A549 (cell line): ENCODE measurements at regions not wholly inside any gene's neighbourhood (a gene's known extent, or its start where the extent isn't known, plus 50 kb on each side); places are given as distances from the start of the nearest gene placed in this dataset.

Experiments used
- ATAC-seq, 2 experiments: fragments of 200-7000 bp in 1 of 2; fragments of >200 bp in 1 of 2; cut with Nextera tagmentation in 1 of 2; cut with Tn5 transposase in 1 of 2; 3 replicates each; pipeline versions ENCODE4 v1.8.0 to v1.9.1; 2018 to 2020; ENCODE audit warnings: mild to moderate bottlenecking in 1 of 2, moderate library complexity in 1 of 2
- CTCF ChIA-PET: fragments of 300-600 bp; sonication (Branson Sonifier 250); formaldehyde crosslinking; extraction: SDS; loops from one replicate; lab custom pipeline; 2021; ENCODE audit warnings: antibody characterized with exemption, inconsistent platforms; lab: Yijun Ruan, JAX
- POLR2A ChIA-PET: fragments of 350-600 bp; formaldehyde crosslinking; extraction: SDS; loops from one replicate; lab custom pipeline; 2021; ENCODE audit warnings: antibody characterized with exemption, inconsistent platforms; lab: Yijun Ruan, JAX
- DNase-seq, 2 experiments: peaks; one replicate each; pipeline versions ENCODE4 v3.0.0 to v3.0.0-alpha.2; 2011 to 2016; ENCODE audit warnings: low read depth in 1 of 2, low spot score in 1 of 2
- FAIRE-seq: peaks from 2 replicates; lab custom pipeline; 2011; peaks lifted over from hg19 to GRCh38; lab: Jason Lieb, UNC
- H3K27ac ChIP-seq, 2 experiments: fragments of >200 bp; sonication (Bioruptor Twin); formaldehyde crosslinking; 3 replicates each; pipeline ENCODE4 v1.5.1; 2016 to 2017
- H3K4me1 ChIP-seq: fragments of >200 bp; sonication (Bioruptor Twin); formaldehyde crosslinking; 3 replicates; pipeline ENCODE4 v1.6.1; 2016
- H3K4me2 ChIP-seq: fragments of >200 bp; sonication (Bioruptor Twin); formaldehyde crosslinking; 3 replicates; pipeline ENCODE4 v1.6.1; 2016
- H3K4me3 ChIP-seq: fragments of >200 bp; sonication (Bioruptor Twin); formaldehyde crosslinking; 3 replicates; pipeline ENCODE4 v1.5.1; 2016
- H3K9me3 ChIP-seq: fragments of >200 bp; sonication (Bioruptor Twin); formaldehyde crosslinking; 3 replicates; pipeline ENCODE4 v1.6.1; 2016
- CBX2 ChIP-seq: fragments of 200-600 bp; sonication (generic); IDR thresholded peaks from 2 replicates; pipeline ENCODE4 v1.6.1; 2016; ENCODE audit warnings: low read depth, mild to moderate bottlenecking, borderline replicate concordance
- CBX8 ChIP-seq: fragments of 200-600 bp; sonication (generic); IDR thresholded peaks from 2 replicates; pipeline ENCODE4 v1.6.1; 2016
- CEBPB ChIP-seq, 2 experiments: fragments of >200 bp in 1 of 2; sonication (Bioruptor Twin) in 1 of 2; formaldehyde crosslinking in 1 of 2; IDR thresholded peaks; 2 replicates each; pipeline ENCODE4 v1.6.1; 2012 to 2016
- CHD2 ChIP-seq: fragments of 150-350 bp; IDR thresholded peaks from 2 replicates; pipeline ENCODE4 v1.6.1; 2014; ENCODE audit warnings: low read length; ENCODE audit not compliant: partially characterized antibody
- EP300 ChIP-seq, 2 experiments: fragments of >200 bp; sonication (Bioruptor Twin); formaldehyde crosslinking; IDR thresholded peaks; 2 replicates in 1 of 2; 3 replicates in 1 of 2; pipeline ENCODE4 v1.6.1; 2016 to 2017
- FOSL2 ChIP-seq, 2 experiments: fragments of 450-650 bp in 1 of 2; fragments of >200 bp in 1 of 2; sonication (Bioruptor Twin) in 1 of 2; formaldehyde crosslinking; IDR thresholded peaks; 2 replicates each; pipeline versions ENCODE4 v1.5.0 to v1.6.1; 2016 to 2020; ENCODE audit warnings: mild to moderate bottlenecking in 1 of 2, moderate library complexity in 1 of 2
- FOXS1 ChIP-seq: fragments of 250-450 bp; sonication (Bioruptor Pico); IDR thresholded peaks from 2 replicates; pipeline ENCODE4 v1.5.0; 2020; ENCODE audit warnings: mild to moderate bottlenecking, moderate library complexity
- GATA3 ChIP-seq: IDR thresholded peaks from 2 replicates; pipeline ENCODE4 v1.6.1; 2012; ENCODE audit warnings: borderline replicate concordance
- HDAC2 ChIP-seq: fragments of 200-600 bp; sonication (generic); IDR thresholded peaks from 2 replicates; pipeline ENCODE4 v1.6.1; 2016
- HES2 ChIP-seq: fragments of >200 bp; sonication (Bioruptor Twin); formaldehyde crosslinking; IDR thresholded peaks from 2 replicates; pipeline ENCODE4 v1.6.1; 2016
- HEYL ChIP-seq: fragments of 250-450 bp; sonication (Bioruptor Pico); IDR thresholded peaks from 2 replicates; pipeline ENCODE4 v1.8.0; 2021; ENCODE audit warnings: mild to moderate bottlenecking, moderate library complexity
- HOXA7 ChIP-seq: fragments of 250-450 bp; sonication (Bioruptor Pico); IDR thresholded peaks from 2 replicates; pipeline ENCODE4 v1.5.0; 2020; ENCODE audit warnings: mild to moderate bottlenecking, moderate library complexity
- JUNB ChIP-seq: fragments of >200 bp; sonication (Bioruptor Twin); formaldehyde crosslinking; IDR thresholded peaks from 2 replicates; pipeline ENCODE4 v1.6.1; 2016
- MAFK ChIP-seq: fragments of 450-650 bp; IDR thresholded peaks from 2 replicates; pipeline ENCODE4 v1.6.1; 2014; ENCODE audit not compliant: partially characterized antibody
- NR3C1 ChIP-seq: fragments of >200 bp; sonication (Bioruptor Twin); formaldehyde crosslinking; IDR thresholded peaks from 3 replicates; pipeline ENCODE4 v1.6.1; 2017
- RARB ChIP-seq: fragments of 250-450 bp; sonication (Bioruptor Pico); IDR thresholded peaks from 2 replicates; pipeline ENCODE4 v1.8.0; 2021; ENCODE audit warnings: mild to moderate bottlenecking, moderate library complexity
- RCOR1 ChIP-seq: fragments of 150-350 bp; IDR thresholded peaks from 2 replicates; pipeline ENCODE4 v1.6.1; 2014; ENCODE audit warnings: antibody characterized with exemption, low read length, low read depth
- RNF2 ChIP-seq: fragments of 200-600 bp; sonication (generic); IDR thresholded peaks from 2 replicates; pipeline ENCODE4 v1.6.1; 2016; ENCODE audit warnings: low read depth, mild to moderate bottlenecking, antibody characterized with exemption, moderate library complexity, borderline replicate concordance
- SMC3 ChIP-seq: fragments of >200 bp; sonication (Bioruptor Twin); formaldehyde crosslinking; IDR thresholded peaks from 3 replicates; pipeline ENCODE4 v1.6.1; 2018; ENCODE audit warnings: inconsistent platforms
- ZC3H11A ChIP-seq: fragments of 450-650 bp; IDR thresholded peaks from 2 replicates; pipeline ENCODE4 v1.6.1; 2014; ENCODE audit warnings: antibody characterized with exemption, mild to moderate bottlenecking
- ZSCAN20 ChIP-seq: fragments of 250-450 bp; sonication (Bioruptor Pico); IDR thresholded peaks from 2 replicates; pipeline ENCODE4 v1.8.0; 2022; ENCODE audit warnings: mild to moderate bottlenecking, moderate library complexity
- WGBS: methylation state at CpG from one replicate; pipeline ENCODE4 v1.1.6; 2017; ENCODE audit errors: missing lambda C conversion rate; 5-methylcytosine and 5-hydroxymethylcytosine counted together
- TF ChIP-seq, protein P1 (sequence below): IDR thresholded peaks from 2 replicates; pipeline ENCODE4 v1.6.1; 2012; ENCODE audit warnings: low read depth, borderline replicate concordance
- TF ChIP-seq, protein P2 (sequence below): fragments of >200 bp; sonication (Bioruptor Twin); formaldehyde crosslinking; IDR thresholded peaks from 3 replicates; pipeline ENCODE4 v1.6.1; 2016
- TF ChIP-seq, protein P3 (sequence below): IDR thresholded peaks from 2 replicates; pipeline ENCODE4 v1.6.1; 2012
- TF ChIP-seq, protein P4 (sequence below): fragments of 200-600 bp; sonication (generic); IDR thresholded peaks from 2 replicates; pipeline ENCODE4 v1.6.1; 2016; ENCODE audit warnings: antibody characterized with exemption, mild to moderate bottlenecking, moderate library complexity

DNA sequence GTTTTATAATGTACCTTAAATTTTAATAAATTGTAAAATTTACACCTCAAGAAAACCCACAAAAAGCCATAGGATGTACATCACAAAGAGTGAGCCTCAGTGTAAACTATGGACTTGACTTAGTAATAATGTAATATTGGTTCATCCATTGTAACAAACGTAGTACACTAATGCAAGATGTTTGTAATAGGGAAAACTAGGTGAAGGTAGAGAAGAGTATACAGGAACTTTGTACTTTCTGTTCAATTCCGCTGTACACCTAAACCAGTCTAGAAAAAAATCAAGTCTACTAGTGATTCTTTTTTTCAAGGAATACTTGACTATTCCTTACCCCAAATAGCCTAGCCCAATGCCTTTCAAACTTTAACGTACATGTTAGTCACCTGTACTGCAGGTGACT is 222.3 kb upstream of the FGGY start:
- H3K27ac ChIP-seq = no peak overlapping the region
- no peaks in the 10 kb centered on the region for H3K9me3 ChIP-seq
- CTCF ChIA-PET = no interaction called here
- no peak for DNase-seq
- no peak overlapping the region for H3K4me3 ChIP-seq
- no peak for TF ChIP-seq GATA3
- no peak for TF ChIP-seq CBX8
- no peak for TF ChIP-seq CBX2
- TF ChIP-seq, protein P1, sequence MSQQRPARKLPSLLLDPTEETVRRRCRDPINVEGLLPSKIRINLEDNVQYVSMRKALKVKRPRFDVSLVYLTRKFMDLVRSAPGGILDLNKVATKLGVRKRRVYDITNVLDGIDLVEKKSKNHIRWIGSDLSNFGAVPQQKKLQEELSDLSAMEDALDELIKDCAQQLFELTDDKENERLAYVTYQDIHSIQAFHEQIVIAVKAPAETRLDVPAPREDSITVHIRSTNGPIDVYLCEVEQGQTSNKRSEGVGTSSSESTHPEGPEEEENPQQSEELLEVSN = no peak
- TF ChIP-seq RCOR1 = no peak
- no peak for TF ChIP-seq JUNB
- no peak for TF ChIP-seq CEBPB (IDR thresholded peaks at IDR 0.05)
- TF ChIP-seq ZSCAN20 = no peak
- TF ChIP-seq ZC3H11A = no peak
- TF ChIP-seq RNF2 = no peak
- TF ChIP-seq CHD2 = no peak
- TF ChIP-seq, protein P2, sequence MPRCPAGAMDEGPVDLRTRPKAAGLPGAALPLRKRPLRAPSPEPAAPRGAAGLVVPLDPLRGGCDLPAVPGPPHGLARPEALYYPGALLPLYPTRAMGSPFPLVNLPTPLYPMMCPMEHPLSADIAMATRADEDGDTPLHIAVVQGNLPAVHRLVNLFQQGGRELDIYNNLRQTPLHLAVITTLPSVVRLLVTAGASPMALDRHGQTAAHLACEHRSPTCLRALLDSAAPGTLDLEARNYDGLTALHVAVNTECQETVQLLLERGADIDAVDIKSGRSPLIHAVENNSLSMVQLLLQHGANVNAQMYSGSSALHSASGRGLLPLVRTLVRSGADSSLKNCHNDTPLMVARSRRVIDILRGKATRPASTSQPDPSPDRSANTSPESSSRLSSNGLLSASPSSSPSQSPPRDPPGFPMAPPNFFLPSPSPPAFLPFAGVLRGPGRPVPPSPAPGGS = no peak
- TF ChIP-seq HES2 = no peak
- no peak for TF ChIP-seq EP300 (IDR thresholded peaks at IDR 0.05)
- no peak for TF ChIP-seq HDAC2
- TF ChIP-seq HOXA7 (CRISPR knock-in tag) = no peak
- TF ChIP-seq, all 56 proteins: peak for 0
- H3K4me1 ChIP-seq = peaks cover 6% of the 10 kb centered on the region; the same call in 2 of the 3 replicates
- POLR2A ChIA-PET = no interaction called here
- FAIRE-seq (no peak), ATAC-seq (no peak)
- no peak overlapping the region for H3K4me2 ChIP-seq
- 42% methylated on average over 3 of the region's 3 CpGs for WGBS

DNA sequence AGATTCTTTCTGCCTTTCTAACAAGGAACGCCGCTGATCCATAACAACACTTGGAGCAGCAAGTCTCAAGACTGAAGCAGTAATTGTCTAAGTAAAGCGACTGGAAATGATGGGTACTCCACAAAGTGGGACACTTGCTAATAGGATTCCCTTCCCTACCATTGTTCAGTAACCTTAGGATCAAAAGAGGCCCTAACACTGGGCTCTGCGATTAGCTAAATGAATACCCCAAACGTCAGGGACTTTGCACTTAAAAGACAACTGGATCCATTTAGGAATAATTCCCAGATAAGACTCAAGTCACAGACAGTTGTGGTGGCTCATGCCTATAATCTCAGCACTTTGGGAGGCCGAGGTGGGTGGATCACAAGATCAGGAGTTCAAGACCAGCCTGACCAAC is 221.9 kb upstream of the FGGY start:
- Histone ChIP-seq H3K4me1 (peaks cover 6% of the 10 kb centered on the region; the same call in 2 of the 3 replicates), H3K4me2 (no peak overlapping the region), H3K4me3 (no peak overlapping the region), H3K27ac (no peak overlapping the region), H3K9me3 (no peaks in the 10 kb centered on the region)
- ATAC-seq (no peak), FAIRE-seq (no peak), DNase-seq (no peak)
- POLR2A ChIA-PET = no interaction called here
- CTCF ChIA-PET = no interaction called here
- 93% methylated on average over 6 of the region's 6 CpGs for WGBS
- TF ChIP-seq FOSL2 (IDR thresholded peaks at IDR 0.05) (no peak), FOSL2 (CRISPR knock-in tag; IDR thresholded peaks at IDR 0.05) (no peak), SMC3 (no peak), CBX2 (no peak), HDAC2 (no peak), JUNB (no peak), NR3C1 (no peak), RARB (CRISPR knock-in tag) (no peak), MAFK (no peak), FOXS1 (CRISPR knock-in tag) (no peak), HEYL (no peak), CHD2 (no peak)
- TF ChIP-seq, protein P3, sequence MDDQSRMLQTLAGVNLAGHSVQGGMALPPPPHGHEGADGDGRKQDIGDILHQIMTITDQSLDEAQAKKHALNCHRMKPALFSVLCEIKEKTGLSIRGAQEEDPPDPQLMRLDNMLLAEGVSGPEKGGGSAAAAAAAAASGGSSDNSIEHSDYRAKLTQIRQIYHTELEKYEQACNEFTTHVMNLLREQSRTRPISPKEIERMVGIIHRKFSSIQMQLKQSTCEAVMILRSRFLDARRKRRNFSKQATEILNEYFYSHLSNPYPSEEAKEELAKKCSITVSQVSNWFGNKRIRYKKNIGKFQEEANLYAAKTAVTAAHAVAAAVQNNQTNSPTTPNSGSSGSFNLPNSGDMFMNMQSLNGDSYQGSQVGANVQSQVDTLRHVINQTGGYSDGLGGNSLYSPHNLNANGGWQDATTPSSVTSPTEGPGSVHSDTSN = no peak
- TF ChIP-seq, protein P4, sequence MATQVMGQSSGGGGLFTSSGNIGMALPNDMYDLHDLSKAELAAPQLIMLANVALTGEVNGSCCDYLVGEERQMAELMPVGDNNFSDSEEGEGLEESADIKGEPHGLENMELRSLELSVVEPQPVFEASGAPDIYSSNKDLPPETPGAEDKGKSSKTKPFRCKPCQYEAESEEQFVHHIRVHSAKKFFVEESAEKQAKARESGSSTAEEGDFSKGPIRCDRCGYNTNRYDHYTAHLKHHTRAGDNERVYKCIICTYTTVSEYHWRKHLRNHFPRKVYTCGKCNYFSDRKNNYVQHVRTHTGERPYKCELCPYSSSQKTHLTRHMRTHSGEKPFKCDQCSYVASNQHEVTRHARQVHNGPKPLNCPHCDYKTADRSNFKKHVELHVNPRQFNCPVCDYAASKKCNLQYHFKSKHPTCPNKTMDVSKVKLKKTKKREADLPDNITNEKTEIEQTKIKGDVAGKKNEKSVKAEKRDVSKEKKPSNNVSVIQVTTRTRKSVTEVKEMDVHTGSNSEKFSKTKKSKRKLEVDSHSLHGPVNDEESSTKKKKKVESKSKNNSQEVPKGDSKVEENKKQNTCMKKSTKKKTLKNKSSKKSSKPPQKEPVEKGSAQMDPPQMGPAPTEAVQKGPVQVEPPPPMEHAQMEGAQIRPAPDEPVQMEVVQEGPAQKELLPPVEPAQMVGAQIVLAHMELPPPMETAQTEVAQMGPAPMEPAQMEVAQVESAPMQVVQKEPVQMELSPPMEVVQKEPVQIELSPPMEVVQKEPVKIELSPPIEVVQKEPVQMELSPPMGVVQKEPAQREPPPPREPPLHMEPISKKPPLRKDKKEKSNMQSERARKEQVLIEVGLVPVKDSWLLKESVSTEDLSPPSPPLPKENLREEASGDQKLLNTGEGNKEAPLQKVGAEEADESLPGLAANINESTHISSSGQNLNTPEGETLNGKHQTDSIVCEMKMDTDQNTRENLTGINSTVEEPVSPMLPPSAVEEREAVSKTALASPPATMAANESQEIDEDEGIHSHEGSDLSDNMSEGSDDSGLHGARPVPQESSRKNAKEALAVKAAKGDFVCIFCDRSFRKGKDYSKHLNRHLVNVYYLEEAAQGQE = no peak
- TF ChIP-seq, all 56 proteins: peak for 0
